SK-N-SH (cell line): ENCODE measurements at regions not wholly inside any gene's neighbourhood (a gene's known extent, or its start where the extent isn't known, plus 50 kb on each side); places are given as distances from the start of the nearest gene placed in this dataset.

ENCODE experiments used
- CTCF ChIA-PET: fragments of 300-600, 350-600 bp; formaldehyde crosslinking; extraction: SDS; loops from one replicate; lab custom pipeline; 2021; lab: Yijun Ruan, JAX
- POLR2A ChIA-PET: fragments of 350-600 bp; sonication (Branson Sonifier 250); formaldehyde crosslinking; extraction: SDS; loops from one replicate; lab custom pipeline; 2020; ENCODE audit warnings: antibody characterized with exemption, inconsistent platforms; lab: Yijun Ruan, JAX
- DNase-seq: peaks from one replicate; pipeline ENCODE4 v3.0.0; 2012
- H2AFZ ChIP-seq: fragments of 200-600 bp; sonication (generic); 2 replicates; pipeline ENCODE4 v1.8.1; 2016; ENCODE audit warnings: antibody characterized with exemption, mild to moderate bottlenecking, low read depth
- H3F3A ChIP-seq: fragments of 200-600 bp; sonication (generic); replicated peaks from 2 replicates; pipeline ENCODE3; 2016; ENCODE audit warnings: antibody characterized with exemption, mild to moderate bottlenecking; ENCODE audit not compliant: insufficient read depth
- H3K27ac ChIP-seq, 2 experiments: fragments of 200-500 bp in 1 of 2; fragments of 200-600 bp in 1 of 2; sonication (Bioruptor generic) in 1 of 2; sonication (generic), shearing (Covaris generic) in 1 of 2; 2 replicates each; pipeline versions ENCODE4 v1.5.1 to v1.6.1; 2014 to 2016; ENCODE audit warnings: low read depth in 2 of 2, inconsistent platforms in 1 of 2, low read length in 1 of 2, mild to moderate bottlenecking in 1 of 2, mixed read lengths in 1 of 2
- H3K27me3 ChIP-seq: fragments of 200-600 bp; sonication (generic), shearing (Covaris generic); 2 replicates; pipeline ENCODE4 v1.6.1; 2016; ENCODE audit warnings: mixed run types; ENCODE audit not compliant: insufficient read depth
- H3K36me3 ChIP-seq, 2 experiments: fragments of 200-500 bp in 1 of 2; fragments of 200-600 bp in 1 of 2; sonication (Bioruptor generic) in 1 of 2; sonication (generic) in 1 of 2; replicated peaks in 1 of 2; 2 replicates each; pipeline versions ENCODE3 to v1.5.1; 2014 to 2016; ENCODE audit warnings: low read length in 1 of 2, mild to moderate bottlenecking in 1 of 2; ENCODE audit not compliant: insufficient read depth in 2 of 2, control insufficient read depth in 1 of 2
- H3K4me1 ChIP-seq, 2 experiments: fragments of 200-500 bp in 1 of 2; fragments of 200-600 bp in 1 of 2; sonication (Bioruptor generic) in 1 of 2; sonication (generic), shearing (Covaris generic) in 1 of 2; 2 replicates each; pipeline versions ENCODE4 v1.5.1 to v1.6.1; 2014 to 2016; ENCODE audit warnings: low read depth in 1 of 2, low read length in 1 of 2, mixed run types in 1 of 2; ENCODE audit not compliant: insufficient read depth in 2 of 2, control insufficient read depth in 1 of 2
- H3K4me2 ChIP-seq: fragments of 200-600 bp; sonication (generic), shearing (Covaris generic); 2 replicates; pipeline ENCODE4 v1.6.1; 2017; ENCODE audit warnings: mixed run types
- H3K4me3 ChIP-seq, 2 experiments: fragments of 200-500 bp in 1 of 2; fragments of 200-600 bp in 1 of 2; sonication (Bioruptor generic) in 1 of 2; sonication (generic), shearing (Covaris generic) in 1 of 2; 2 replicates each; pipeline versions ENCODE4 v1.5.1 to v1.8.1; 2014 to 2016; ENCODE audit warnings: low read depth in 2 of 2, inconsistent platforms in 1 of 2, low read length in 1 of 2, mild to moderate bottlenecking in 1 of 2, mixed read lengths in 1 of 2, moderate library complexity in 1 of 2
- H3K79me2 ChIP-seq: fragments of 200-600 bp; sonication (generic); 2 replicates; pipeline ENCODE4 v1.8.1; 2017; ENCODE audit warnings: mild to moderate bottlenecking; ENCODE audit not compliant: insufficient read depth
- H3K9ac ChIP-seq: fragments of 200-600 bp; sonication (generic); 2 replicates; pipeline ENCODE4 v1.6.1; 2017; ENCODE audit warnings: mixed run types
- H3K9me2 ChIP-seq: fragments of 200-600 bp; sonication (generic); 2 replicates; pipeline ENCODE4 v1.6.1; 2017; ENCODE audit warnings: mixed run types
- H3K9me3 ChIP-seq: fragments of 200-600 bp; sonication (generic); 2 replicates; pipeline ENCODE4 v1.6.1; 2017; ENCODE audit warnings: mixed run types, mild to moderate bottlenecking, moderate library complexity
- H4K20me1 ChIP-seq: fragments of 200-600 bp; sonication (generic); 2 replicates; pipeline ENCODE4 v1.6.1; 2017; ENCODE audit warnings: mild to moderate bottlenecking, mixed run types; ENCODE audit not compliant: insufficient read depth
- CHD2 ChIP-seq: fragments of 150-350 bp; IDR thresholded peaks from 2 replicates; pipeline ENCODE4 v1.6.1; 2018; ENCODE audit warnings: low read length; ENCODE audit not compliant: partially characterized antibody
- CTCF ChIP-seq: fragments of 200-600 bp; sonication (generic); IDR thresholded peaks from 2 replicates; pipeline ENCODE4 v1.6.1; 2017; ENCODE audit warnings: antibody characterized with exemption, mild to moderate bottlenecking, moderate library complexity
- EP300 ChIP-seq, 2 experiments: IDR thresholded peaks; 2 replicates each; pipeline versions ENCODE4 v1.4.0 to v1.6.1; 2012; ENCODE audit warnings: borderline replicate concordance in 1 of 2, low read depth in 1 of 2, low read length in 1 of 2
- EZH2phosphoT487 ChIP-seq: fragments of 200-600 bp; sonication (generic); IDR thresholded peaks from 2 replicates; pipeline ENCODE4 v1.6.1; 2017; ENCODE audit warnings: low read depth, mixed run types, mild to moderate bottlenecking, antibody characterized with exemption, moderate library complexity, borderline replicate concordance
- GABPA ChIP-seq: IDR thresholded peaks from 2 replicates; pipeline ENCODE4 v1.4.0; 2012; ENCODE audit warnings: low read depth, mild to moderate bottlenecking
- IRF3 ChIP-seq: fragments of 150-350 bp; IDR thresholded peaks from 2 replicates; pipeline ENCODE4 v1.6.1; 2016; ENCODE audit warnings: mild to moderate bottlenecking, low read depth, low read length
- JUND ChIP-seq: IDR thresholded peaks from 2 replicates; pipeline ENCODE4 v1.4.0; 2012
- MAX ChIP-seq: IDR thresholded peaks from 2 replicates; pipeline ENCODE4 v1.4.0; 2012; ENCODE audit warnings: low read depth
- MXI1 ChIP-seq: IDR thresholded peaks from 2 replicates; pipeline ENCODE4 v1.6.1; 2012; ENCODE audit warnings: mild to moderate bottlenecking, low read depth, low read length, improper control_type of control experiment
- NRF1 ChIP-seq: IDR thresholded peaks from 2 replicates; pipeline ENCODE4 v1.6.1; 2012; ENCODE audit warnings: low read depth, mild to moderate bottlenecking, low read length
- POLR2AphosphoS5 ChIP-seq: IDR thresholded peaks from 2 replicates; pipeline ENCODE4 v1.6.1; 2012; ENCODE audit warnings: low read depth, low read length
- RFX5 ChIP-seq: IDR thresholded peaks from 2 replicates; pipeline ENCODE4 v1.6.1; 2012; ENCODE audit warnings: mild to moderate bottlenecking, improper control_type of control experiment, low read length
- RXRA ChIP-seq: IDR thresholded peaks from 2 replicates; pipeline ENCODE4 v1.4.0; 2012; ENCODE audit warnings: low read depth, mild to moderate bottlenecking, borderline replicate concordance
- TAF1 ChIP-seq: IDR thresholded peaks from 2 replicates; pipeline ENCODE4 v1.6.1; 2012; ENCODE audit warnings: low read depth, mild to moderate bottlenecking, low read length, moderate library complexity, borderline replicate concordance
- TEAD4 ChIP-seq: IDR thresholded peaks from 2 replicates; pipeline ENCODE4 v1.4.0; 2012; ENCODE audit warnings: mild to moderate bottlenecking, borderline replicate concordance; ENCODE audit not compliant: insufficient read depth
- ZBTB33 ChIP-seq: IDR thresholded peaks from 2 replicates; pipeline ENCODE4 v1.4.0; 2012; ENCODE audit warnings: low read depth, borderline replicate concordance
- WGBS: methylation state at CpG from one replicate; pipeline ENCODE4 v1.1.6; 2017; ENCODE audit warnings: low lambda C conversion rate; 5-methylcytosine and 5-hydroxymethylcytosine counted together

GRCh38 chr13:64740493-64740892 lies 2489.6 kb downstream of the PCDH9 start:
- no peaks in the 10 kb centered on the region for H3K27me3 ChIP-seq
- H3K9me3 ChIP-seq = no peaks in the 10 kb centered on the region
- ChIA-PET POLR2A (no interaction called here), CTCF (interaction anchor here (1.1 to 1.3 kb wide), 2 partner anchors 17 to 93 kb away, joined by 3 to 4 read pairs; no protein-coding TSS in a partner anchor)
- TF ChIP-seq NRF1 (no peak), TEAD4 (no peak), RFX5 (no peak), JUND (no peak), IRF3 (no peak), GABPA (no peak), ZBTB33 (no peak), RXRA (no peak), MAX (no peak), CTCF (no peak)
- DNase-seq = no peak
- no peak overlapping the region for H3K27ac ChIP-seq
- no peaks in the 10 kb centered on the region for H3K79me2 ChIP-seq
- WGBS = 61% methylated on average over 2 of the region's 2 CpGs
- H4K20me1 ChIP-seq = no peaks in the 10 kb centered on the region
- H2AFZ ChIP-seq = no peak overlapping the region
- no peak overlapping the region for H3K4me3 ChIP-seq
- H3K9ac ChIP-seq = no peak overlapping the region
- no peaks in the 10 kb centered on the region for H3F3A ChIP-seq
- H3K36me3 ChIP-seq = peaks cover 0 to 7% of the 10 kb centered on the region in 2 experiments
- no peaks in the 10 kb centered on the region for H3K9me2 ChIP-seq
- H3K4me1 ChIP-seq = no peaks in the 10 kb centered on the region
- no peak overlapping the region for H3K4me2 ChIP-seq

- no peak for TF ChIP-seq TEAD4
- TF ChIP-seq CHD2 = no peak
- no peak for TF ChIP-seq EP300 (IDR thresholded peaks at IDR 0.05; ENCODE audit: borderline replicate concordance in 1 of 2, low read depth in 1 of 2, low read length in 1 of 2)
- TF ChIP-seq POLR2AphosphoS5 = no peak
- TF ChIP-seq TAF1 = no peak
- TF ChIP-seq EZH2phosphoT487 = no peak
- TF ChIP-seq MXI1 = no peak
- Histone ChIP-seq H2AFZ (peak overlapping the region; percentile 2; the same call in 1 of the 2 replicates), H3F3A (peaks cover 8% of the 10 kb centered on the region), H3K4me3 (no peak overlapping the region), H3K9me3 (no peaks in the 10 kb centered on the region; the same call in 1 of the 2 replicates), H3K9me2 (no peaks in the 10 kb centered on the region), H3K79me2 (no peaks in the 10 kb centered on the region), H3K27ac (no peak overlapping the region), H3K9ac (no peak overlapping the region), H3K27me3 (no peaks in the 10 kb centered on the region), H4K20me1 (no peaks in the 10 kb centered on the region), H3K4me1 (peaks cover 12 to 15% of the 10 kb centered on the region in 2 experiments), H3K36me3 (no peaks in the 10 kb centered on the region), H3K4me2 (no peak overlapping the region)
- ChIA-PET CTCF (no interaction called here), POLR2A (no interaction called here)
- DNase-seq = no peak
- WGBS = 97% methylated on average over 7 of the region's 7 CpGs
Measured at GRCh38 chr13:64725492-64725891, 2504.6 kb downstream of the PCDH9 start.
